ENCODE measurements at regions not wholly inside any gene's neighbourhood (a gene's known extent, or its start where the extent isn't known, plus 50 kb on each side); places are given as distances from the start of the nearest gene placed in this dataset.
A peak's percentile ranks its signal among the peaks of the same experiment; 100 is the strongest.

DNA sequence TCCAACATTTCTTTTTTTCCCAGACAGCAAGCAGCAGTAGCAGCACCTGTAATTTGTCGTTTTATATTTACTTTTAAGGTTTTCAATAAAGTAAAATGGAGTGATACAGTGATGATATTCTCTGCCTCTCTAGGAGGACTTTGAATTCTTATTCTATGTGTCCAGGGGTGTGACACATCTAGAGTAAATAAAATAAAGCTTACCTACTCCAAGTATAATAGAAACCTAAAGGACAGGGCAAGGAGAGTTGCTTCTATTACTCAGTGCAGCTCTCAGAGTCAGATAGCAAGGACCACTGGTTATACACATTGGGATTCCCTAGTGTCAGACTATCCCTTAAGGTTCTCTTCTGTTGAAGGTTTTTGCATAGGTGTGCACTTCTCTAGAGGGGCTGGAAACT lies 95.9 kb downstream of the LMO4 start:
- H3K27me3 ChIP-seq (ENCODE audit: insufficient read depth, low read length): no peaks in the 10 kb centered on the region
- H2AFZ ChIP-seq (ENCODE audit: low read length): no peak overlapping the region
- peaks cover 12% of the 10 kb centered on the region for H3K4me1 ChIP-seq (ENCODE audit: insufficient read depth, low read length)
- TF ChIP-seq, protein P1, sequence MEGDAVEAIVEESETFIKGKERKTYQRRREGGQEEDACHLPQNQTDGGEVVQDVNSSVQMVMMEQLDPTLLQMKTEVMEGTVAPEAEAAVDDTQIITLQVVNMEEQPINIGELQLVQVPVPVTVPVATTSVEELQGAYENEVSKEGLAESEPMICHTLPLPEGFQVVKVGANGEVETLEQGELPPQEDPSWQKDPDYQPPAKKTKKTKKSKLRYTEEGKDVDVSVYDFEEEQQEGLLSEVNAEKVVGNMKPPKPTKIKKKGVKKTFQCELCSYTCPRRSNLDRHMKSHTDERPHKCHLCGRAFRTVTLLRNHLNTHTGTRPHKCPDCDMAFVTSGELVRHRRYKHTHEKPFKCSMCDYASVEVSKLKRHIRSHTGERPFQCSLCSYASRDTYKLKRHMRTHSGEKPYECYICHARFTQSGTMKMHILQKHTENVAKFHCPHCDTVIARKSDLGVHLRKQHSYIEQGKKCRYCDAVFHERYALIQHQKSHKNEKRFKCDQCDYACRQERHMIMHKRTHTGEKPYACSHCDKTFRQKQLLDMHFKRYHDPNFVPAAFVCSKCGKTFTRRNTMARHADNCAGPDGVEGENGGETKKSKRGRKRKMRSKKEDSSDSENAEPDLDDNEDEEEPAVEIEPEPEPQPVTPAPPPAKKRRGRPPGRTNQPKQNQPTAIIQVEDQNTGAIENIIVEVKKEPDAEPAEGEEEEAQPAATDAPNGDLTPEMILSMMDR (IDR thresholded peaks at IDR 0.05; ENCODE audit: extremely low read depth, low read depth, low read length): no peak
- no peak overlapping the region for H3K4me2 ChIP-seq (ENCODE audit: insufficient read depth, low read length)
- H3K79me2 ChIP-seq (ENCODE audit: insufficient read depth, low read length): no peaks in the 10 kb centered on the region
- no peaks in the 10 kb centered on the region for H3K9me3 ChIP-seq (ENCODE audit: low read depth, low read length)
- H4K20me1 ChIP-seq (ENCODE audit: insufficient read depth, low read length): no peaks in the 10 kb centered on the region
- no peak overlapping the region for H3K4me3 ChIP-seq (ENCODE audit: insufficient read depth, low read length)
- no peak overlapping the region for H3K27ac ChIP-seq (ENCODE audit: low read depth, low read length)
- no peak for DNase-seq (ENCODE audit: insufficient read length, low spot score, missing footprints)
- no peaks in the 10 kb centered on the region for H3K36me3 ChIP-seq (ENCODE audit: insufficient read depth, low read length)

DNA sequence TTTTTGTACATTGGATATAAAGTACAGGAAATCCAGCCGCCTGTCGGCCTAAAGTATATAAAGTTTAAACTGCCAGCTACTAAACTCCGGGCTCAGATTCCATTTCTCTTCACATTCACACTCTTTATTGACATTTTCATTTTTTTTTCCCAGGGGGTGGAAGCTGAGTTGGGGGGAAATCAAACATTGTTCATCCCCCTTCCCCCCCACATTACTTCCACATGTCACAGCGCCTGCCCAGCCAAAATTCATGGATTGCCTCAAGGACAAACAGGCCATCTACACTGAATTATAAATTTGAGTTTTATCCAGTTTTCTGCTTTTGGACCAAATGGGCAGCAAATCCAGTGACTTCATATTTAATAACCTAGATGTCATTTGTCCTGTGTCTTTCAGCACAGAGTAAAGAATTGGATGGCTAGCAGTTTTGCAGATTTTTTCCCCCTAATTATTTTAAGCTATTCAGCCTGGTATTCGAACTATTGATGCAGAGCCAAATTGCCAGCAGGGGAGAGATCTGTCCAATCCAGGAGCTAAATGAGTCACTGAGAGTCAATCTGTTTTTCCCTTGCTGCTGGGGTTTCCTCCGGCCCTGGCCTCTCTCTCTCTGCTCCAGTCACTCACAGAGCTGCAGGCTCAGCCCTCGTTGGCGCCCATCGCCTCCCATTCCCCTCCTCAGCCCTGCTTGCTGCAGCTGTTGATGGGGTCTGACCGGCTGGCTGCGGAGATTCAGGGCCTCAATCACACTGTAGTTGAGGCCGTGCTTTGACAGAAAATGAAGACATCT lies 98.0 kb downstream of the LMO4 start:
- Histone ChIP-seq H3K4me2 (ENCODE audit: insufficient read depth, low read length) (no peak overlapping the region), H3K27me3 (ENCODE audit: insufficient read depth, low read length) (no peaks in the 10 kb centered on the region), H3K36me3 (ENCODE audit: insufficient read depth, low read length) (no peaks in the 10 kb centered on the region), H3K9me3 (ENCODE audit: low read depth, low read length) (no peaks in the 10 kb centered on the region), H4K20me1 (ENCODE audit: insufficient read depth, low read length) (no peaks in the 10 kb centered on the region), H3K4me3 (ENCODE audit: insufficient read depth, low read length) (no peak overlapping the region), H3K4me1 (ENCODE audit: insufficient read depth, low read length) (peaks cover 12% of the 10 kb centered on the region), H2AFZ (ENCODE audit: low read length) (peak overlapping the region; percentile 41), H3K79me2 (ENCODE audit: insufficient read depth, low read length) (no peaks in the 10 kb centered on the region), H3K27ac (ENCODE audit: low read depth, low read length) (no peak overlapping the region)
- TF ChIP-seq, protein P1 (IDR thresholded peaks at IDR 0.05; ENCODE audit: extremely low read depth, low read depth, low read length): no peak
- DNase-seq (ENCODE audit: insufficient read length, low spot score, missing footprints): no peak

DNA sequence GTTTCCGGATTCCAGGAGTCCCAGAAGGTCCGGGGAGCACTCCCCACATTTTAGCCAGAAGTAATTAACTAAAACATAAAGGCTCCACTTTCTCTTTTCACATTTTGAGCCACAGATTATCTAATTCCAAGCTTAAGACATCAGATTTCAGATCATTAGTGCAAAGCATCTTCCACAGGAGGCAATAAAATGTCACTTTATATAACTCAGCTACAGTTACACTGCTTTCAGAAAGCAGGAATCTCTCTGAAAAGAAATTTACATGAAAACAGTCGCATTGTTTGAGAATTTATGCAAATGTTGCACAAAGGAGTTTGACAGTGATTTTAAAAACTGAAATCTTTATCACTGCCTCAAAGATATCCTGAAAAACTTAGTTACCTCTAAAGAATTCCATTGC lies 99.7 kb downstream of the LMO4 start:
- TF ChIP-seq, protein P1 (IDR thresholded peaks at IDR 0.05; ENCODE audit: extremely low read depth, low read depth, low read length): no peak
- no peak overlapping the region for H2AFZ ChIP-seq (ENCODE audit: low read length)
- no peak overlapping the region for H3K4me3 ChIP-seq (ENCODE audit: insufficient read depth, low read length)
- H3K79me2 ChIP-seq (ENCODE audit: insufficient read depth, low read length): no peaks in the 10 kb centered on the region
- H3K4me1 ChIP-seq (ENCODE audit: insufficient read depth, low read length): peaks cover 11% of the 10 kb centered on the region
- H3K4me2 ChIP-seq (ENCODE audit: insufficient read depth, low read length): peak overlapping the region; percentile 45
- DNase-seq (ENCODE audit: insufficient read length, low spot score, missing footprints): no peak
- no peaks in the 10 kb centered on the region for H3K36me3 ChIP-seq (ENCODE audit: insufficient read depth, low read length)
- no peaks in the 10 kb centered on the region for H3K9me3 ChIP-seq (ENCODE audit: low read depth, low read length)
- no peaks in the 10 kb centered on the region for H4K20me1 ChIP-seq (ENCODE audit: insufficient read depth, low read length)
- no peak overlapping the region for H3K27ac ChIP-seq (ENCODE audit: low read depth, low read length)
- H3K27me3 ChIP-seq (ENCODE audit: insufficient read depth, low read length): no peaks in the 10 kb centered on the region

DNA sequence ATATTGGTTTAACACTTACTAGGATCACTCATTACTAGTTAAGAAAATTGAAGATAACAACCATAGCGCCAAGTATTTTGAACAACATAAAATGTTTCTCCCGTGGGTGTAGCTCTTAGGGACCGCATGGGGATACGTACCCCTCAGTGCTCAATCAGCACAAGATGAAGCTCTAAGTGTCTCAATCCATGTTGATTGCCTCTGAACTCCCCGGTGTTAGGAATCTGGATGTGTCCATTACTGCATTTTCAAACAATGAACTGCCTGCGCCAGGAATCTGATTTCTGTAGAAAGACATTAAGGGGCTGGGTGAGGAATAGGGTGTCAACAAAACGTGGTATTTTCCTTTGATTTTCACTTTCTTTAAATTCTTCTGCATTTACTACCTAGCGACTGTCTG lies 100.2 kb downstream of the LMO4 start:
- TF ChIP-seq, protein P1 (IDR thresholded peaks at IDR 0.05; ENCODE audit: extremely low read depth, low read depth, low read length): no peak
- H3K9me3 ChIP-seq (ENCODE audit: low read depth, low read length): no peaks in the 10 kb centered on the region
- H3K4me2 ChIP-seq (ENCODE audit: insufficient read depth, low read length): no peak overlapping the region
- H2AFZ ChIP-seq (ENCODE audit: low read length): no peak overlapping the region
- H3K79me2 ChIP-seq (ENCODE audit: insufficient read depth, low read length): no peaks in the 10 kb centered on the region
- no peak overlapping the region for H3K4me3 ChIP-seq (ENCODE audit: insufficient read depth, low read length)
- H3K27ac ChIP-seq (ENCODE audit: low read depth, low read length): no peak overlapping the region
- H3K36me3 ChIP-seq (ENCODE audit: insufficient read depth, low read length): no peaks in the 10 kb centered on the region
- no peak for DNase-seq (ENCODE audit: insufficient read length, low spot score, missing footprints)
- peaks cover 9% of the 10 kb centered on the region for H3K4me1 ChIP-seq (ENCODE audit: insufficient read depth, low read length)
- no peaks in the 10 kb centered on the region for H4K20me1 ChIP-seq (ENCODE audit: insufficient read depth, low read length)
- no peaks in the 10 kb centered on the region for H3K27me3 ChIP-seq (ENCODE audit: insufficient read depth, low read length)

All from osteoblast (primary cell).